B cell (primary cell): ENCODE measurements at regions not wholly inside any gene's neighbourhood (a gene's known extent, or its start where the extent isn't known, plus 50 kb on each side); places are given as distances from the start of the nearest gene placed in this dataset.

Source experiments
- CTCF ChIP-seq: fragments of 200-600 bp; IDR thresholded peaks from one replicate; pipeline ENCODE4 v1.8.0; 2022; ENCODE audit warnings: antibody characterized with exemption, mild to moderate bottlenecking
- EZH2 ChIP-seq: IDR thresholded peaks from 2 replicates; pipeline ENCODE4 v1.6.1; 2012; ENCODE audit warnings: borderline replicate concordance, low read depth, mild to moderate bottlenecking, moderate library complexity, low read length; ENCODE audit not compliant: insufficient read depth, poor library complexity, severe bottlenecking

- TF ChIP-seq CTCF: no peak
- TF ChIP-seq EZH2: no peak
These were observed 125.4 kb upstream of the BET1 start for GRCh38 chr7:94129443-94130140.
